ENCODE measurements at regions not wholly inside any gene's neighbourhood (a gene's known extent, or its start where the extent isn't known, plus 50 kb on each side); places are given as distances from the start of the nearest gene placed in this dataset.

- no peak for TF ChIP-seq EZH2 (IDR thresholded peaks at IDR 0.05; ENCODE audit: borderline replicate concordance, low read depth, low read length, severe bottlenecking)
- TF ChIP-seq POLR2AphosphoS5 (IDR thresholded peaks at IDR 0.05; ENCODE audit: insufficient read depth, low read depth, low read length): no peak
- no peak for TF ChIP-seq MAX (IDR thresholded peaks at IDR 0.05; ENCODE audit: insufficient read depth, insufficient read length)
- no peak for TF ChIP-seq GATA2 (IDR thresholded peaks at IDR 0.05; ENCODE audit: insufficient read depth, insufficient read length, low read depth, low read length)
- no peak for TF ChIP-seq CTCF (IDR thresholded peaks at IDR 0.05; ENCODE audit: extremely low read depth in 1 of 2, insufficient read depth in 1 of 2, low read depth in 1 of 2, low read length in 2 of 2)
- no peak for TF ChIP-seq FOS (IDR thresholded peaks at IDR 0.05; ENCODE audit: borderline replicate concordance, insufficient read depth, low read length)
- TF ChIP-seq JUN (IDR thresholded peaks at IDR 0.05; ENCODE audit: borderline replicate concordance, insufficient read depth, insufficient read length, low read depth): no peak
- TF ChIP-seq MYC (IDR thresholded peaks at IDR 0.05; ENCODE audit: low read depth, low read length): no peak
- ChIA-PET CTCF (no interaction called here), POLR2A (no interaction called here)
- BruUV-seq (replicated peaks): no TSS peak
- Histone ChIP-seq H2AFZ (ENCODE audit: low read depth, low read length) (no peak overlapping the region), H3K79me2 (ENCODE audit: control insufficient read depth, insufficient read depth, low read length) (no peaks in the 10 kb centered on the region), H3K27ac (ENCODE audit: insufficient read depth, low read depth, low read length) (no peak overlapping the region), H3K9me1 (replicated peaks; ENCODE audit: control insufficient read depth, extremely low read depth, insufficient read depth, low read length) (no peaks in the 10 kb centered on the region), H3K4me3 (replicated peaks in 1 of 3; ENCODE audit: insufficient read depth in 1 of 3, low read depth in 1 of 3, low read length in 3 of 3) (no peak overlapping the region), H3K36me3 (ENCODE audit: control insufficient read depth in 2 of 2, extremely low read depth in 1 of 2, insufficient read depth in 2 of 2, low read length in 2 of 2) (no peaks in the 10 kb centered on the region), H4K20me1 (replicated peaks; ENCODE audit: control insufficient read depth, extremely low read depth, insufficient read depth, low read length) (no peaks in the 10 kb centered on the region), H3K27me3 (ENCODE audit: control insufficient read depth in 2 of 2, insufficient read depth in 2 of 2, low read length in 2 of 2) (no peaks in the 10 kb centered on the region), H3K4me2 (ENCODE audit: insufficient read depth, low read length) (no peak overlapping the region), H3K4me1 (ENCODE audit: control insufficient read depth, extremely low read depth, insufficient read depth, low read length) (no peaks in the 10 kb centered on the region), H3K9ac (replicated peaks; ENCODE audit: extremely low read depth, insufficient read depth, low read length) (no peak overlapping the region), H3K9me3 (replicated peaks; ENCODE audit: control insufficient read depth, insufficient read depth, low read length) (peaks cover 2% of the 10 kb centered on the region)
- dilution Hi-C loops (cut with MboI; ENCODE audit: extremely low pct_ligation_motif_present, low sequenced_read_pairs): no loop called here
- intact Hi-C loops (cut with micrococcal nuclease): no loop called here
- DNase-seq (ENCODE audit: low read depth, low spot score) (no peak), FAIRE-seq (no peak)
Observed at GRCh38 chr13:56102641-56103040, 1038.1 kb upstream of the PRR20A start.
